HepG2 (cell line): ENCODE measurements at regions not wholly inside any gene's neighbourhood (a gene's known extent, or its start where the extent isn't known, plus 50 kb on each side); places are given as distances from the start of the nearest gene placed in this dataset.
A peak's percentile ranks its signal among the peaks of the same experiment; 100 is the strongest.

Source experiments
- ARID5B ChIP-seq: IDR thresholded peaks from 2 replicates; pipeline ENCODE4 v1.4.0; 2020; ENCODE audit warnings: mild to moderate bottlenecking, missing genetic modification reagents
- CTCF ChIP-seq: sonication (generic); formaldehyde crosslinking; IDR thresholded peaks from 2 replicates; pipeline ENCODE4 v1.5.0; 2020; ENCODE audit warnings: mild to moderate bottlenecking, missing genetic modification reagents, moderate library complexity
- DPF2 ChIP-seq: sonication (generic); formaldehyde crosslinking; IDR thresholded peaks from 2 replicates; pipeline ENCODE4 v1.4.0; 2020; ENCODE audit warnings: mild to moderate bottlenecking, low read depth, missing genetic modification reagents, borderline replicate concordance
- DZIP1 ChIP-seq: sonication (generic); formaldehyde crosslinking; IDR thresholded peaks from 2 replicates; pipeline ENCODE4 v1.5.0; 2020; ENCODE audit warnings: mild to moderate bottlenecking, missing genetic modification reagents
- ELF3 ChIP-seq: IDR thresholded peaks from 2 replicates; pipeline ENCODE4 v1.6.1; 2016; ENCODE audit warnings: missing genetic modification reagents, missing compliant biosample characterization
- HOXA3 ChIP-seq: sonication (generic); formaldehyde crosslinking; IDR thresholded peaks from 2 replicates; pipeline ENCODE4 v1.5.0; 2020; ENCODE audit warnings: missing genetic modification reagents
- JDP2 ChIP-seq: sonication (generic); formaldehyde crosslinking; IDR thresholded peaks from 2 replicates; pipeline ENCODE4 v1.8.1; 2022; ENCODE audit warnings: missing genetic modification reagents, borderline replicate concordance
- JUN ChIP-seq: sonication (generic); formaldehyde crosslinking; IDR thresholded peaks from 2 replicates; pipeline ENCODE4 v1.4.0; 2020; ENCODE audit warnings: mild to moderate bottlenecking, missing genetic modification reagents
- ZHX2 ChIP-seq, 2 experiments: sonication (generic) in 1 of 2; formaldehyde crosslinking in 1 of 2; IDR thresholded peaks; 2 replicates each; pipeline versions ENCODE4 v1.6.1 to v1.9.0; 2014 to 2022; ENCODE audit warnings: antibody characterized with exemption in 1 of 2, borderline replicate concordance in 1 of 2, inconsistent platforms in 1 of 2, low read depth in 1 of 2, missing genetic modification reagents in 1 of 2
- ZNF446 ChIP-seq: sonication (generic); formaldehyde crosslinking; IDR thresholded peaks from 2 replicates; pipeline ENCODE4 v1.5.0; 2020; ENCODE audit warnings: mild to moderate bottlenecking, missing genetic modification reagents
- ZNF543 ChIP-seq: sonication (generic); formaldehyde crosslinking; IDR thresholded peaks from 2 replicates; pipeline ENCODE4 v1.4.0; 2020; ENCODE audit warnings: mild to moderate bottlenecking, missing genetic modification reagents
- TF ChIP-seq, protein P1 (sequence below): sonication (generic); formaldehyde crosslinking; IDR thresholded peaks from 2 replicates; pipeline ENCODE4 v1.4.0; 2020; ENCODE audit warnings: mild to moderate bottlenecking, low read depth, missing genetic modification reagents

DNA sequence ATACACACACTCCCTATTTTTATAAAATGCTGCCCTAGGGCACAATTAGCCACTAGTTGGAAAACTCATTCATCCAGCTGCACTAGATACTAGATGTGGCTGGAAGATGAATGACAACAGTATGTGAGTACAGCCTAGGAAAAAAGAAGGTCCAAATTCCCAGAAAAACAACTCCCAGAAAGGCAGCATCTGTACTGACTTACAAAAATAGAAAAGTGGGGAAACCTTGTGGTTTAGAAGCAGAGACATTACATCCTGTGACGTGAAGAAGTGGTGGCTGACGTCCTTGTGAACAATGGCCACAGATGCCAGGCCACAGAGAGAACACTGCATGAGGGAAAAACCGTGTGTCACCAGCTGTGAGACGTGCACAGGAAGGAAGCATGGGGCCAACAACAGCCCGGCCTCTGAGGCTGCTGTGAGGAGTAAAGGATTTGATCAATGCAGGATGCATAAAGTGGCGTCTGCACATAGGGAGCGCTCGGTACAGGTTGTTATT lies 81.2 kb downstream of the SPRY1 start (continued):
- TF ChIP-seq ZHX2 (IDR thresholded peaks at IDR 0.05; ENCODE audit: low read depth) (peak; percentile 29; the same call in 1 of the 2 replicates), ZHX2 (CRISPR knock-in tag; IDR thresholded peaks at IDR 0.05; ENCODE audit: borderline replicate concordance) (no peak), CTCF (CRISPR knock-in tag) (0 out of 2 replicates have a peak, but pooled peaks have one; percentile 10), ELF3 (CRISPR knock-in tag) (peak; percentile 48; the same call in 1 of the 2 replicates), DZIP1 (CRISPR knock-in tag) (no peak), ARID5B (CRISPR knock-in tag) (no peak), ZNF543 (CRISPR knock-in tag) (no peak), JUN (CRISPR knock-in tag) (0 out of 2 replicates have a peak, but pooled peaks have one; percentile 45), ZNF446 (no peak), HOXA3 (peak; percentile 47; the same call in 1 of the 2 replicates), JDP2 (no peak), DPF2 (CRISPR knock-in tag) (peak; percentile 54; the same call in 1 of the 2 replicates)
- TF ChIP-seq, protein P1, sequence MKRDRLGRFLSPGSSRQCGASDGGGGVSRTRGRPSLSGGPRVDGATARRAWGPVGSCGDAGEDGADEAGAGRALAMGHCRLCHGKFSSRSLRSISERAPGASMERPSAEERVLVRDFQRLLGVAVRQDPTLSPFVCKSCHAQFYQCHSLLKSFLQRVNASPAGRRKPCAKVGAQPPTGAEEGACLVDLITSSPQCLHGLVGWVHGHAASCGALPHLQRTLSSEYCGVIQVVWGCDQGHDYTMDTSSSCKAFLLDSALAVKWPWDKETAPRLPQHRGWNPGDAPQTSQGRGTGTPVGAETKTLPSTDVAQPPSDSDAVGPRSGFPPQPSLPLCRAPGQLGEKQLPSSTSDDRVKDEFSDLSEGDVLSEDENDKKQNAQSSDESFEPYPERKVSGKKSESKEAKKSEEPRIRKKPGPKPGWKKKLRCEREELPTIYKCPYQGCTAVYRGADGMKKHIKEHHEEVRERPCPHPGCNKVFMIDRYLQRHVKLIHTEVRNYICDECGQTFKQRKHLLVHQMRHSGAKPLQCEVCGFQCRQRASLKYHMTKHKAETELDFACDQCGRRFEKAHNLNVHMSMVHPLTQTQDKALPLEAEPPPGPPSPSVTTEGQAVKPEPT (CRISPR knock-in tag), result no peak
